Tibial nerve (tissue), 3 donors: ENCODE measurements at regions not wholly inside any gene's neighbourhood (a gene's known extent, or its start where the extent isn't known, plus 50 kb on each side); places are given as distances from the start of the nearest gene placed in this dataset.

Experiments
- CTCF ChIP-seq, 5 experiments: fragments of 200-600 bp in 3 of 5; fragments of 450-650 bp in 2 of 5; sonication (generic) in 3 of 5; IDR thresholded peaks; one replicate each; pipeline ENCODE4 v1.5.1; 2016 to 2019; ENCODE audit warnings: antibody characterized with exemption in 5 of 5, mild to moderate bottlenecking in 3 of 5, moderate library complexity in 2 of 5
- POLR2A ChIP-seq, 2 donors: fragments of 450-650 bp; IDR thresholded peaks; one replicate each; pipeline ENCODE4 v1.6.1; 2017; ENCODE audit warnings: antibody characterized with exemption in 2 of 2, mild to moderate bottlenecking in 2 of 2, moderate library complexity in 2 of 2

- no peak for TF ChIP-seq CTCF (IDR thresholded peaks at IDR 0.05)
- TF ChIP-seq POLR2A (IDR thresholded peaks at IDR 0.05), result no peak
Measured at GRCh38 chr4:65861993-65862392, 191.7 kb upstream of the EPHA5 start.
